HG02943 (cell line): ENCODE measurements at regions not wholly inside any gene's neighbourhood (a gene's known extent, or its start where the extent isn't known, plus 50 kb on each side); places are given as distances from the start of the nearest gene placed in this dataset.

Experiments used
- ATAC-seq: cut with Tn5 transposase; IDR thresholded peaks from one replicate; pipeline ENCODE4 v1.9.1; 2021; ENCODE audit warnings: mild to moderate bottlenecking, low read depth, moderate library complexity; ENCODE audit not compliant: unreplicated experiment

DNA sequence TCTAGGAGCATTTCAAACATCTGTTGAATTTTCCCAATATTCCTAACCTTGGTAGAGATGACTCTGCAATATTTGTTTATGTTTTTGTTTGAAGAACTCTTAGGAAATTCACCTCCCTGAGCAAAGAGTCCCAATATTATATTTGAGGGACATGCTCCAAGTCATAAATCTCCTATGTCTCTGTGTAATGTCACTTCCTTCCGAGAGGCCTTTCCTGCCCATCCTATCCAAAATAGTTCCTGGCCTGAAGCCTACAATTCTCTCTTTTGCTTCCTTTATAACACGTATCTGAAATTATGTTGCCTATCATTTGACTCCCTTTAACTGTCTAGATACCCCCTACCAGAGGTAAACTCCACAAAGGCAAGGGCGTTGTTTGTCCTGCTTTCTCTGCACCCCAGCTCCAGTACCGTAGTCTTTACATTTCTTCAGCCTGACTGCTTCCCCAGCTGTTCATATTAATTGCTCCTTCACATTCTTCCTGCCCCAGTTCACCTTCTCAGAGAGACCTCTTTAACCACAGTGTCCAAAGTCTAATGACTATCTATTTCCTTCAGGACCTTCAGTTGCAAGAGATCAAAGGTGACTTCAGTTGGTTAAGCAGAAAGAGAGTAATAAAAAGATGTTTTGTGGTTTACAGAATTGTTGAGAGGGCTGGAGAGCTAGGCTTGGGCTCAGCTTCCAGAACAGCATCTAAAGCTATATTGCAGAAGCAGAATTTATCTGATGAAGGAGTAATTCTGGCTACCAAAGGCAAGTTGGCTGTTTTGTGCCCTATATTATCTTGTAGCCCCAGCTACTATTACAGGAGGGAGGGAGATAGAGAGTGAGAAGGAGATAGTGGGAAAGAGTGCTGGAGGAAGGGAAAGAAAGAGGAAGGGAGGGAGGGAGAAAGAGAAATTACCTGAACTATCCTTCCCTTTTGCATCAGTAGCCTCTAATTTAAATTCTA is 109.3 kb upstream of the TMEM161B start:
- ATAC-seq, result no peak

DNA sequence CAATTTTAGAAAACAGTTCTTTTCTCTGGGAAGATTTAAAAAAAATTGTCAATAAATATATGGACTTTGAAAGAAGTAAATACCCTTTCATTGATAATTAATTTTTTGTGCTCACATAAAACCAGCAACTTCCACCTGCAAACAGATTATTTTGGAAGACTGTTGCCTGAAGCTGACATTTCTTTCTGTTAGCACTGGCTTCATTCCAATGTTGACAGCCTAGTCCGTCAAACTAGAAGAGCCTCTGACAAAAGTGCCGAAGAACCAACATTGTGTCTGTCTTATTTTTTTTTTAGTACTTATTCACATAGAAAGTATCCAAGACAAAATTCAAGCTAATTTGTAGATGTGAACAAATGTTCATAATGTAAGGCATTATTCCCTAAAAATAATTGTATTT is 108.6 kb upstream of the TMEM161B start:
- ATAC-seq, result no peak

DNA sequence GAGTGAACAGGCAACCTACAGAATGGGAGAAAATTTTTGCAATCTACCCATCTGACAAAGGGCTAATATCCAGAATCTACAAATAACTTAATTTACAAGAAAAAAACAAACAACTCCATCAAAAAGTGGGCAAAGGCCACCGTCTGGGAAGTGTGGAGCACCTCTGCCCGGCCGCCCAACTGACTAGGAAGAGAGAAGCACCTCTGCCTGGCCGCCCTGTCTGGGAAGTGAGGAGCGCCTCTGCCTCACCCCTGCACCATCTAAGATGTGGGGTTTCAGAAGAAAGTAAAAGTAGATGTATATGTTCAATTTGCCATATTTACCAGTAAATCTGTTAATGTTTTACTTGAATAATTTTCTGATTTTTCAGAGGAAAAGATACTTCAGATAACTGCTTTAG is 108.1 kb upstream of the TMEM161B start:
- no peak for ATAC-seq

DNA sequence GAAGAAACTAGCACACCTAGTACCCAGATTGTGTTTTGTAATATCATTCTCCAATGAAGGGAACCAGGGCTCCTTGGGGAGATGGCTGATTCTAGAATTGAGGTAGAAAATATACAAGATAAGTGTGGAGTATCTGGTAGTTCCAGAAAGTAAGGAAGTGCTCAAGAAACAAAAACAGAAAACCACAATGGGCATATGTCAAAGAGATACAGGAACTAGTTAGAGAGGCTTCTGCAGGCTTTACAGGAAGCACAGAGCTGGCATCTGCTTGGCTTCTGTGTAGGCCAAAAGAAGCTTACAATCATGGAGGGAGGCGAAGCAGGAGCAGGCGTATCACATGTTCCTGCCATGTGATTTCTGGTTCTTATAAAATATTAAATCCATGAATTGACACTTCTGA is 105.7 kb upstream of the TMEM161B start:
- ATAC-seq, result no peak

DNA sequence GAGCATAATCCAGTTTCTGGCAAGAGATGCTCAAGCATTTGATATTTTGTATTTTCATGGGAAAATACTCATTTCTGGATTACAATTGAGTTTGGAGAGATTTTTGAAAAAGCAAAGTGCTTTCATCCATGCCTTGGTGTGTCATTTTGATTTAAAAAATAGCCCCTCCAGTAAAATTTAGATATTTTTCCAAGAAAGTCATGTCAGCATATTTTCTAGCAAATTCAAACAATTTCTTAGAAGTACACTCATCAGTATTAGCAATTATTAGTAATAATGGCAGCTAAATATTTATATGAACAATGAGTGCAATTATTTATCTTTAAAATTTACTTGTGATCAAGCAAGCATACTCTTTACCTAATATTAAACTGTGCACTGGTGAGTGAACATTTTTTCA is 102.2 kb upstream of the TMEM161B start:
- ATAC-seq, result no peak

DNA sequence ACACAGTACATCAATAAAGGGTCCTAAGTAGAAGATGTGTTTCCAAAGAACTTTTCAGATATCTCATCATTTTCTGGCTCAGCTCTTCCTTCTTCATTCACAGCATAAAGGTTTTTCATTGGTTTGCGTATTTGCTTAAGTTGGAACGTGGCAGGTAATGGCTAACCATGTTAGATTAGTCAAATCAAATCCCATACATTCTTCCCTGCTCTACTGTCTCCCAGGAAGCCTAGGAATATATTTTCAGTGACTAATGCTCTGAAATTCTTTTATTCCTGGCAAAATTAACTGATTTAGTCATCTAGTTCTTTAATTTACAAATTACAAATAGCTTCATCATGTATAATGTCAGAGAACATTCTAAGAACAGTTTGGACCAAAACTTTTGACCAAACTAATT is 99.6 kb upstream of the TMEM161B start:
- ATAC-seq, result no peak

DNA sequence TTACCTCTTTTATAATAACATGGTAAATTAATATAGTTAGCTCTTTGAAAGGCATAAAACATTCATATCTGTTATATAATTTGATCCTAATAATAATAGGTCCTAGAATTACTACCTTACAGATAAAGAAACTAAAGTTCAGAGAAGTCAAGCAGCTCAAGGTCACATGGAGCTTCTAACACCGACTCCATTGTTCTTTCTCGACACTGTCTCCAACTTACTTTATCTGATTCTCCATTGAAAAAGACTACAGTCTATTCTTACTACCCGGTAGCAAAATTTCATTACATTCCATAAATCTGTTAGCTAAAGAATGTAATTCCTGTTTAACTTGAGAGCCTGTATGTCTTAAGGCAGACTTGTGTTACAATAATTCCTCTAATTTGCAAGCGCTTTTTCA is 96.3 kb upstream of the TMEM161B start:
- no peak for ATAC-seq

DNA sequence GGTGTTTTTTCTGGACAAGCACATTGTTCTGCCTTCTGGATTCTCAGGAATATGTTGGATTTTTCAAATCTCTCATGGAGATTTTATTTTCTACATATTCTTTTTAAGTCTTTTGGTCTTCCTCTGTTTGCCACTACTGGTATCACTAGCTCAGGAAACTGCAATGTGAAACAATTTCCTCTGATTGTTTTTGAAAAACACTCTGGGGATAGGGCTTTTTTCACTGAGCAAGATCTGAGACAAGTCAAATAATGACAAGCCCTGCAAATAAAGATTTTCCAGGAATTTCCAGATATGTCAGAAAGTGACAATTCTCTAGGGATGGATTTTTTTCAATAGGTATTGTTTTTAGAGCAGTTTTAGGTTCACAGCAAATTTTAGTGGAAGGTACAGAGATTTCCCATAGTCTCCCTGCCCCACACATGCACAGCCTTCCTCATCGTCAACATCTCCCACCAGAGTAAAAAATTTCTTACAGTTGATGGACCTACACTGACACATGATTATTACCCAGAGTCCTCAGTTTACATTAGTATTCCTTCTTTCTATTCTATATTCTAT is 86.9 kb upstream of the TMEM161B start:
- no peak for ATAC-seq

DNA sequence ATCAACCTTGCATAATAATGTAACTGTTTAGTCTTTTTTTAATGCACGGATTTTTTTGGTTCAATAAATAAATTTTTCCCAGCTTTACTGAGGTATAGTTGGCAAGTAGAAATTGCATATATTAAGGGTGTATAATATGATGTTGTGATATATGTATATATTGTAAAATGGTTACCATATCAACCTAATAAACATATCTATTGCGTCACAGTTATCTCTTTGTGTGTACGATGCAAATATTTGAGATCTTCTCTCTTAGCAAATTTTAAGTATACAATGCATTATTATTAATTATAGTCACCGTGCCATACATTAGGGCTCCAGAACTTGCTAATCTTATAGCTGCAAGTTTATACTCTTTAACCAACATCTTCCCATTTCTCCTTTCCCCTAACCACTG is 57.2 kb upstream of the TMEM161B start:
- no peak for ATAC-seq

DNA sequence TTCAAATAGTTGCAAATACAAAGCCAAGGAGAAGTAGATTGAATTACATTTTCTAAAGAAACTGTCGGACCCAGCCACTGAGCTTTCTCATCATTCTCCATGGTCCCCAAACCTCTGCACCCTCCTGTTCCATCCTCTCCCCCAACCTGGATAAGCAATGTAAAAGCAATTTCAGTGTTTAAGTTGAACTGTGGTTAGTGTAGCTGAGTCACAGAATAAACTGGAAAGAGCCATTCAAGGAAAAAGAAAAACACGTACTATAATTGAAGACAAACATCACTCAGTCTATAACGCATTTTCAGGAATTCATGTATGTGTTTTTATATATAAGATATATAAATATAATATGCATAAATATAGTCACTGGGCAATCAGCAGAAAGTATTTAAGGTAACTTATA is 54.1 kb upstream of the TMEM161B start:
- no peak for ATAC-seq
